ENCODE measurements at regions not wholly inside any gene's neighbourhood (a gene's known extent, or its start where the extent isn't known, plus 50 kb on each side); places are given as distances from the start of the nearest gene placed in this dataset.

DNA sequence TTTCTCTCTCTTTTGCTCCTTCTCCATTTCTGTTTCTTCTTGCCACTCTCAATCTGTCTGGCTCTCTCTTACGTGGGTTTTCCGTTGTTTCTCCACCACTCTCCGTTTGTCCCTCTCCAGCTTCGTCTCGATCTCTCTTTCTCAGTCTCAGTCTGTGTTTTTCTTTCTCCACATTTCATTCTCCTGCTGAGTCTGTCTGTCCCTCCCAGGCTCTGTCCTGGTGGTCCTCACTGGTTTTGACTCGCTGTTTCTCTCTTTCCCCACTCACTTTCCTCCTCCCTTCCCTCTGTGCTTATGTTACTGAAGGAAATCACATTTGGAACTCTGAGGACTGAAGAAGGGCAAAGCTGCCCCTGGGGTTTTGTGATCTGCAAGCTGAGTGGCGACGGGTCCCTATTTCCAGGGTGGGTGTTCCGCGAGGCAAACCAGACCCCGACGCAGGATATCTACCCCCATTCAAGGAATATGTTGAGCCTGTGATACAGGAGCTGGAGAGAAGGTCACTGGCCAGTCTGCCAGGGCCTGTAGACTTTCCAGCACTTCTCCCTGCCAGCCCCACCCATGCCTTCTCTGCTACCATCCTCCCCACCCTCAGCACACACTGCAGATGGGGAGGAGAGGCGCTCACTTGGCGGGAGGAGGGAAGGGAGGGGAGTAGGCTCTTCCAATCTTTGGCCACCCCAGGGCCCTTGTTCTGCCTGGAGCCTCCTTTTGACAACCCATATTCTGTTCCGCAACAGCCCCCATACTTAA lies 102.7 kb upstream of the MAP1LC3B2 start:
- WGBS, 2 experiments: 78 to 81% methylated on average over 14 to 15 of the region's 15 CpGs
- H3K36me3 ChIP-seq (ENCODE audit: control insufficient read depth, insufficient read depth, low read length): no peaks in the 10 kb centered on the region
- no peaks in the 10 kb centered on the region for H3K27me3 ChIP-seq (ENCODE audit: control insufficient read depth, insufficient read depth, low read length, poor library complexity, severe bottlenecking)
- no peaks in the 10 kb centered on the region for H3K9me3 ChIP-seq (ENCODE audit: control insufficient read depth, low read length)
- peak overlapping the region; percentile 84 for H3K27ac ChIP-seq (ENCODE audit: insufficient read depth, low read depth, low read length, poor library complexity, severe bottlenecking)
- peaks cover 19% of the 10 kb centered on the region for H3K4me1 ChIP-seq (ENCODE audit: control insufficient read depth, insufficient read depth, low read length)
- no peak overlapping the region for H3K4me3 ChIP-seq (ENCODE audit: insufficient read depth, low read depth, low read length)

- no peak overlapping the region for H3K27ac ChIP-seq (ENCODE audit: insufficient read depth, low read depth, low read length, poor library complexity, severe bottlenecking)
- H3K4me3 ChIP-seq (ENCODE audit: insufficient read depth, low read depth, low read length): no peak overlapping the region
- no peaks in the 10 kb centered on the region for H3K36me3 ChIP-seq (ENCODE audit: control insufficient read depth, insufficient read depth, low read length)
- peaks cover 19% of the 10 kb centered on the region for H3K4me1 ChIP-seq (ENCODE audit: control insufficient read depth, insufficient read depth, low read length)
- no peaks in the 10 kb centered on the region for H3K9me3 ChIP-seq (ENCODE audit: control insufficient read depth, low read length)
- 91 to 93% methylated on average over 12 of the region's 12 CpGs for WGBS, 2 experiments
- H3K27me3 ChIP-seq (ENCODE audit: control insufficient read depth, insufficient read depth, low read length, poor library complexity, severe bottlenecking): no peaks in the 10 kb centered on the region
Measured at GRCh38 chr12:116458492-116458891, 100.7 kb upstream of the MAP1LC3B2 start.

DNA sequence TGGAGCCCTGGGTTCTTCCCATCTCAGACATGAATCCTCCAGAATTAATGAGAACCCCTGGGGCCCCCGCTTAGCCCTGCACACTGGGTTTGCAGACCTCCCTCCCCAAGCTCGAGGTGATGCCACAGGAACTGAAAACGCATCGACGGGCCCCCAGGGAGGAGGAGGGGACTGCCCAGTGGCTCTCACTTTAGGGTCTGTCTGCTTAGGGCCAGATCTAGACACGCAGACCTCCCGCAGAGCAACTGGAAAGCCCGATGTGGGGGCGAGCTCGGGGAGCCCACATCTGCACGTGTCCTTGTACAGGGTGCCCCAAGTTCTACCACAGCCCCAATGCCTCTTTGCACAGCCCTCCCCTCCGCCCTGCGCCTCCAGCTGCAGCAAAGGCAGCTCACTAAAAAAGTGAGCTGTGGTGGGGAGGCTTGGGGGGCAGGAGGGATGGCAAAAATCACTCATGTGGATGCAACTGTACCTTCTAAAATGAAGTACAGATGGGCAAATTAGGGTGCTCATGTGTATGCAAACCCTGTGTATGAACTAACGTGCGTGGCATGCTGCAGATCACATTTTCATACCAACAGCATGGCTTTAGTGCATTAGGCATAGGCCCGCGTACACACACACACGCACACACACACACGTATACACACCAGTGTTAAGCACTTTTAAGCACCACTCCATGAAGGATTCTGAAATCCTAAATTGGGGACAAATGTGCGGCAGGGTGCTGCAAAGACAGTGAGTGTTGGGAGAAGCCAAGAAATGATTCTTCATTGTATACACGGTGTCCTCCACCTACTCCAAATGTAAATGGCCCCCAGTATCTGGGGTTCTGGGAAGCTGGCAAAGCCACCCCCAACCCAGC lies 99.9 kb upstream of the MAP1LC3B2 start:
- WGBS, 2 experiments: 90 to 91% methylated on average over 21 of the region's 21 CpGs

DNA sequence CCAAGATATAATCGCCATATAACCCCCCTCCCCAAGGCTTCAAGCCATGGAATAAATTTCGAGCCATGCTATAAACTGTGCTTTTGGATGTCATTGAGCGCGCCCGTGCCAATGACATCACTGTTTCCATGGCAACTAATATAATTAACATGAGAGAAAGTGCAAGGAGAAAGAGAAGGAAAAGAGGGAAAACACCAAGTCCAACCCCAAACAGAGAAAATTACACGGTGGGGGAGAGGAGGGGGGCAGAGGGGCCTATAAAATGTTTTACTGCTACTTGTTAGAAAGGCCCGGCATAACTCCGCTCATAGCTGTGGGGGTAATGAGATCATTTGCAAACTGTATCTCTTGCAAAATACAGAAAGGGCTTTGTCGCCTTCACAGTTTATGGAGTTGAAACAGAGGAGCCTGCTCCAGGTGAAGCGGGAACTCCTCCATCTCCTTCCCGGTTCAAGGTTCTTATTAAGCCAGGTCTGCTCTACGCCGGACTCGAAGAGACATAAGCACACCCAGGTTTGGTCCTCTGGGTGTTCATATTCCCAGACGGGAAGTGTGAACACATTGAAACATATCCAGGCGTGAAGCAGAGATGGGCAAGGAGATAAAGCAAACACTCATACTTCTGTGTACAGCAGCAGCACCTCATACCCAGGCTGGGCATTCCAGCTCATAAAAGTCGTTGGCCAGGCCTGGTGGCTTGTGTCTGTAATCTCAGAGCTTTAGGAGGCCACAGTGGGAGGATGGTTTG lies 99.1 kb upstream of the MAP1LC3B2 start:
- no peaks in the 10 kb centered on the region for H3K27me3 ChIP-seq (ENCODE audit: control insufficient read depth, insufficient read depth, low read length, poor library complexity, severe bottlenecking)
- no peak overlapping the region for H3K27ac ChIP-seq (ENCODE audit: insufficient read depth, low read depth, low read length, poor library complexity, severe bottlenecking)
- H3K36me3 ChIP-seq (ENCODE audit: control insufficient read depth, insufficient read depth, low read length): no peaks in the 10 kb centered on the region
- no peaks in the 10 kb centered on the region for H3K9me3 ChIP-seq (ENCODE audit: control insufficient read depth, low read length)
- peaks cover 19% of the 10 kb centered on the region for H3K4me1 ChIP-seq (ENCODE audit: control insufficient read depth, insufficient read depth, low read length)
- no peak overlapping the region for H3K4me3 ChIP-seq (ENCODE audit: insufficient read depth, low read depth, low read length)
- WGBS, 2 experiments: 87 to 90% methylated on average over 17 of the region's 17 CpGs

More for the DNA sequence above, 99.9 kb upstream of the MAP1LC3B2 start:
- H3K27me3 ChIP-seq (ENCODE audit: control insufficient read depth, insufficient read depth, low read length, poor library complexity, severe bottlenecking): no peaks in the 10 kb centered on the region
- no peak overlapping the region for H3K27ac ChIP-seq (ENCODE audit: insufficient read depth, low read depth, low read length, poor library complexity, severe bottlenecking)
- H3K9me3 ChIP-seq (ENCODE audit: control insufficient read depth, low read length): no peaks in the 10 kb centered on the region
- H3K36me3 ChIP-seq (ENCODE audit: control insufficient read depth, insufficient read depth, low read length): no peaks in the 10 kb centered on the region
- H3K4me3 ChIP-seq (ENCODE audit: insufficient read depth, low read depth, low read length): no peak overlapping the region
- H3K4me1 ChIP-seq (ENCODE audit: control insufficient read depth, insufficient read depth, low read length): peaks cover 19% of the 10 kb centered on the region

DNA sequence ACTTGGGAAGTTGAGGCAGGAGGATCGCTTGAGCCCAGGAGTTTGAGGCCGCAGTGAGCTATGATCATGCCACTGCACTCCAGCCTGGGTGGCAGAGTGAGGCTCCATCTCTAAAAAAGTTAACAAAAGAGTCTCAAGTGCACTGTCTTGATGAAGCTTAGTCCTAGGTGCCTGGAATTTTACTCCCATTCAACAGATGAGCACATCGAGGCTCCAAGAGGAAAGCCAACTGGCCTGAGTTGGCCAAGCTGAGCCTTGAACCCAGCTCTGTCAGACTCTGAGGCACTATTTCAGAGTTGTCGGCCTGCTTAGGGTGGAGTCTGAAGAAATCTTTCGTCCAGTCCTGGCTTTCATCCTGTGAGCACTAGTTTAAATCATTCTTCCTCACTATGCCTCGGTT lies 98.1 kb upstream of the MAP1LC3B2 start:
- WGBS, 2 experiments: 91 to 95% methylated on average over 6 of the region's 6 CpGs
- H3K4me1 ChIP-seq (ENCODE audit: control insufficient read depth, insufficient read depth, low read length): peaks cover 12% of the 10 kb centered on the region
- no peaks in the 10 kb centered on the region for H3K36me3 ChIP-seq (ENCODE audit: control insufficient read depth, insufficient read depth, low read length)
- H3K27me3 ChIP-seq (ENCODE audit: control insufficient read depth, insufficient read depth, low read length, poor library complexity, severe bottlenecking): no peaks in the 10 kb centered on the region
- no peak overlapping the region for H3K27ac ChIP-seq (ENCODE audit: insufficient read depth, low read depth, low read length, poor library complexity, severe bottlenecking)
- no peak overlapping the region for H3K4me3 ChIP-seq (ENCODE audit: insufficient read depth, low read depth, low read length)
- no peaks in the 10 kb centered on the region for H3K9me3 ChIP-seq (ENCODE audit: control insufficient read depth, low read length)

DNA sequence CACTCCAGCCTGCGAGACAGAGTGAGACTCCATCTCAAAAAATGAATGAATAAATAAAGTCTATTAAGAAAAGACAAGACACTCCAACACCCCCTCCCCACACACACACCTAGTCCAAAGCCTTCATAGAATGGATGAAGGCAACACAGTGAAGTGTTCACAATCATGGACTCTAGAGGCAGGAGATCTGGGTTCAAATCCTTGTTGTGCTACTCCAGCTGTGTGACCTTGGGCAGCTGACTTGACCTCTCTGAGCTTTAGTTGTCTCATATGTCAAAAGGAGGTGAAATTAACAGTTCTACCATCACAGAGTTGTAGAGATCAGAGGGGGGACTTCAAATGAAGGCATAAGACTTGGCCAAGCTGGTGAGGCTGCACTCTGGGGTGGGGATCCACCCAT lies 95.8 kb upstream of the MAP1LC3B2 start:
- Histone ChIP-seq H3K4me1 (ENCODE audit: control insufficient read depth, insufficient read depth, low read length) (peaks cover 5% of the 10 kb centered on the region), H3K9me3 (ENCODE audit: control insufficient read depth, low read length) (no peaks in the 10 kb centered on the region), H3K27me3 (ENCODE audit: control insufficient read depth, insufficient read depth, low read length, poor library complexity, severe bottlenecking) (no peaks in the 10 kb centered on the region), H3K27ac (ENCODE audit: insufficient read depth, low read depth, low read length, poor library complexity, severe bottlenecking) (no peak overlapping the region), H3K36me3 (ENCODE audit: control insufficient read depth, insufficient read depth, low read length) (no peaks in the 10 kb centered on the region), H3K4me3 (ENCODE audit: insufficient read depth, low read depth, low read length) (no peak overlapping the region)
- WGBS, 2 experiments: 100% methylated on average over 1 of the region's 1 CpG; no CpG with 5 or more reads in 1 of the 2 experiments

DNA sequence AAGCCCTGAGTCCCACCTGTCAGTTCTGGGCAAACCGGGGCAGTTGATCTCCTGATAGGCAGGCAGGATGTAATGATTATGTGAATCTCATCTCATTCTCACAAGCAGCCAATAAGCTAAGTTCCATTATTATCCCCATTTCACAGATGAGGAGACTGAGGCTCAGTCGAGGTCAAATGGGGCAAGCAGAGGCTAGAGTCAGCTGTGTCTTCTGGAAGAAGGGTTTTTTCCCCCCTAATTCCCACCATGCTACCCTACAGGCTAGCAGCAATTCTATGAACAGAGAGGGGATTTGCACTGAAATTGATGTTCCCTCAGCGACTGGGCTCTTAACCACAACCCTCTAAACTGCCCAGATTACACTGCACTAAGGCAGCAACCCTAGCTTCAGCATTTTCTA lies 93.8 kb upstream of the MAP1LC3B2 start:
- no peaks in the 10 kb centered on the region for H3K4me1 ChIP-seq (ENCODE audit: control insufficient read depth, insufficient read depth, low read length)
- H3K27ac ChIP-seq (ENCODE audit: insufficient read depth, low read depth, low read length, poor library complexity, severe bottlenecking): no peak overlapping the region
- 95 to 100% methylated on average over 3 of the region's 3 CpGs for WGBS, 2 experiments
- no peak overlapping the region for H3K4me3 ChIP-seq (ENCODE audit: insufficient read depth, low read depth, low read length)
- no peaks in the 10 kb centered on the region for H3K9me3 ChIP-seq (ENCODE audit: control insufficient read depth, low read length)
- H3K27me3 ChIP-seq (ENCODE audit: control insufficient read depth, insufficient read depth, low read length, poor library complexity, severe bottlenecking): no peaks in the 10 kb centered on the region
- no peaks in the 10 kb centered on the region for H3K36me3 ChIP-seq (ENCODE audit: control insufficient read depth, insufficient read depth, low read length)

DNA sequence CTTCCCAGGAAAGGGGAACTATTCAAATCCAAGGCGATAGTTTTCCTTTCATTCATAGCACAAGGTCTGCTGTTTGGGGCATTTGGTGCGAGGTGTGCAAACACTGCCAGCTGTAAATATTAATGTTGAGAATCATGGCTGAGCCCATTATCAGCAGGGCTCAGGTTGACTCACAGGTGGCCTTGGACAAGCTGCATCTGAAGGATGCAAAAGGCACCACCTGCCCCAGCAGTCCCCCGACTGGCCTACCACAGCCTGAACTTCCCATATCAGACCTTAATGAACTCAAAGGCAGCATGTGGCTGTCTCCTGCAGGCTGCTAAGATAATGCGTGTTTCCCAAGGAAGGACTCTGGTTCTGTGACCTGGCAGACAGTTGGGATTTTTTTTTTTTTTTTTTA lies 93.3 kb upstream of the MAP1LC3B2 start:
- Histone ChIP-seq H3K4me1 (ENCODE audit: control insufficient read depth, insufficient read depth, low read length) (no peaks in the 10 kb centered on the region), H3K4me3 (ENCODE audit: insufficient read depth, low read depth, low read length) (no peak overlapping the region), H3K27me3 (ENCODE audit: control insufficient read depth, insufficient read depth, low read length, poor library complexity, severe bottlenecking) (no peaks in the 10 kb centered on the region), H3K9me3 (ENCODE audit: control insufficient read depth, low read length) (no peaks in the 10 kb centered on the region), H3K27ac (ENCODE audit: insufficient read depth, low read depth, low read length, poor library complexity, severe bottlenecking) (no peak overlapping the region), H3K36me3 (ENCODE audit: control insufficient read depth, insufficient read depth, low read length) (no peaks in the 10 kb centered on the region)
- WGBS, 2 experiments: 81 to 83% methylated on average over 4 of the region's 4 CpGs

GRCh38 chr12:116466536-116466935 lies 92.6 kb upstream of the MAP1LC3B2 start:
- Histone ChIP-seq H3K36me3 (ENCODE audit: control insufficient read depth, insufficient read depth, low read length) (no peaks in the 10 kb centered on the region), H3K27me3 (ENCODE audit: control insufficient read depth, insufficient read depth, low read length, poor library complexity, severe bottlenecking) (no peaks in the 10 kb centered on the region), H3K4me3 (ENCODE audit: insufficient read depth, low read depth, low read length) (no peak overlapping the region), H3K27ac (ENCODE audit: insufficient read depth, low read depth, low read length, poor library complexity, severe bottlenecking) (no peak overlapping the region), H3K9me3 (ENCODE audit: control insufficient read depth, low read length) (no peaks in the 10 kb centered on the region), H3K4me1 (ENCODE audit: control insufficient read depth, insufficient read depth, low read length) (no peaks in the 10 kb centered on the region)
- 88% methylated on average over 3 of the region's 3 CpGs for WGBS, 2 experiments

DNA sequence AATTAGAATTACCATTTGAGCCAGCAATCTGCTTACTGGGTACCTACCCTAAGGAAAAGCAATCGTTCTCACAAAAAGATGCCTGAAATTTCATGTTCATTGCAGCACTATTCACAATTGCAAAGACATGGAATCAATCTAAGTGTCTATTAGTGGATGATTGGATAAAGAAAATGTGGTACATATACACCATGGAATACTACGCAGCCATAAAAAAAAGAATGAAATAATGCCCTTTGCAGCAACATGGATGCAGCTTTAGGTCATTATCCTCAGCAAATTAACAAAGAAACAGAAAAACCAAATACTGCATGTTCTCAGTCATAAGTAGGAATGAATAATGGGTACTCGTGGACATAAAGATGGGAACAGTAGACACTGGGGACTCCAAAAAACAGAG lies 89.8 kb upstream of the MAP1LC3B2 start:
- Histone ChIP-seq H3K4me1 (ENCODE audit: control insufficient read depth, insufficient read depth, low read length) (no peaks in the 10 kb centered on the region), H3K4me3 (ENCODE audit: insufficient read depth, low read depth, low read length) (no peak overlapping the region), H3K36me3 (ENCODE audit: control insufficient read depth, insufficient read depth, low read length) (no peaks in the 10 kb centered on the region), H3K27me3 (ENCODE audit: control insufficient read depth, insufficient read depth, low read length, poor library complexity, severe bottlenecking) (no peaks in the 10 kb centered on the region), H3K27ac (ENCODE audit: insufficient read depth, low read depth, low read length, poor library complexity, severe bottlenecking) (no peak overlapping the region), H3K9me3 (ENCODE audit: control insufficient read depth, low read length) (no peaks in the 10 kb centered on the region)
- 83 to 98% methylated on average over 3 of the region's 3 CpGs for WGBS, 2 experiments
